SK-N-SH (cell line): ENCODE measurements at regions not wholly inside any gene's neighbourhood (a gene's known extent, or its start where the extent isn't known, plus 50 kb on each side); places are given as distances from the start of the nearest gene placed in this dataset.

Source experiments
- CTCF ChIA-PET: fragments of 300-600, 350-600 bp; formaldehyde crosslinking; extraction: SDS; loops from one replicate; lab custom pipeline; 2021; lab: Yijun Ruan, JAX
- POLR2A ChIA-PET: fragments of 350-600 bp; sonication (Branson Sonifier 250); formaldehyde crosslinking; extraction: SDS; loops from one replicate; lab custom pipeline; 2020; ENCODE audit warnings: antibody characterized with exemption, inconsistent platforms; lab: Yijun Ruan, JAX
- DNase-seq: peaks from one replicate; pipeline ENCODE4 v3.0.0; 2012
- H2AFZ ChIP-seq: fragments of 200-600 bp; sonication (generic); 2 replicates; pipeline ENCODE4 v1.8.1; 2016; ENCODE audit warnings: antibody characterized with exemption, mild to moderate bottlenecking, low read depth
- H3F3A ChIP-seq: fragments of 200-600 bp; sonication (generic); replicated peaks from 2 replicates; pipeline ENCODE3; 2016; ENCODE audit warnings: antibody characterized with exemption, mild to moderate bottlenecking; ENCODE audit not compliant: insufficient read depth
- H3K27ac ChIP-seq, 2 experiments: fragments of 200-500 bp in 1 of 2; fragments of 200-600 bp in 1 of 2; sonication (Bioruptor generic) in 1 of 2; sonication (generic), shearing (Covaris generic) in 1 of 2; 2 replicates each; pipeline versions ENCODE4 v1.5.1 to v1.6.1; 2014 to 2016; ENCODE audit warnings: low read depth in 2 of 2, inconsistent platforms in 1 of 2, low read length in 1 of 2, mild to moderate bottlenecking in 1 of 2, mixed read lengths in 1 of 2
- H3K27me3 ChIP-seq: fragments of 200-600 bp; sonication (generic), shearing (Covaris generic); 2 replicates; pipeline ENCODE4 v1.6.1; 2016; ENCODE audit warnings: mixed run types; ENCODE audit not compliant: insufficient read depth
- H3K36me3 ChIP-seq, 2 experiments: fragments of 200-500 bp in 1 of 2; fragments of 200-600 bp in 1 of 2; sonication (Bioruptor generic) in 1 of 2; sonication (generic) in 1 of 2; replicated peaks in 1 of 2; 2 replicates each; pipeline versions ENCODE3 to v1.5.1; 2014 to 2016; ENCODE audit warnings: low read length in 1 of 2, mild to moderate bottlenecking in 1 of 2; ENCODE audit not compliant: insufficient read depth in 2 of 2, control insufficient read depth in 1 of 2
- H3K4me1 ChIP-seq, 2 experiments: fragments of 200-500 bp in 1 of 2; fragments of 200-600 bp in 1 of 2; sonication (Bioruptor generic) in 1 of 2; sonication (generic), shearing (Covaris generic) in 1 of 2; 2 replicates each; pipeline versions ENCODE4 v1.5.1 to v1.6.1; 2014 to 2016; ENCODE audit warnings: low read depth in 1 of 2, low read length in 1 of 2, mixed run types in 1 of 2; ENCODE audit not compliant: insufficient read depth in 2 of 2, control insufficient read depth in 1 of 2
- H3K4me2 ChIP-seq: fragments of 200-600 bp; sonication (generic), shearing (Covaris generic); 2 replicates; pipeline ENCODE4 v1.6.1; 2017; ENCODE audit warnings: mixed run types
- H3K4me3 ChIP-seq, 2 experiments: fragments of 200-500 bp in 1 of 2; fragments of 200-600 bp in 1 of 2; sonication (Bioruptor generic) in 1 of 2; sonication (generic), shearing (Covaris generic) in 1 of 2; 2 replicates each; pipeline versions ENCODE4 v1.5.1 to v1.8.1; 2014 to 2016; ENCODE audit warnings: low read depth in 2 of 2, inconsistent platforms in 1 of 2, low read length in 1 of 2, mild to moderate bottlenecking in 1 of 2, mixed read lengths in 1 of 2, moderate library complexity in 1 of 2
- H3K79me2 ChIP-seq: fragments of 200-600 bp; sonication (generic); 2 replicates; pipeline ENCODE4 v1.8.1; 2017; ENCODE audit warnings: mild to moderate bottlenecking; ENCODE audit not compliant: insufficient read depth
- H3K9ac ChIP-seq: fragments of 200-600 bp; sonication (generic); 2 replicates; pipeline ENCODE4 v1.6.1; 2017; ENCODE audit warnings: mixed run types
- H3K9me2 ChIP-seq: fragments of 200-600 bp; sonication (generic); 2 replicates; pipeline ENCODE4 v1.6.1; 2017; ENCODE audit warnings: mixed run types
- H3K9me3 ChIP-seq: fragments of 200-600 bp; sonication (generic); 2 replicates; pipeline ENCODE4 v1.6.1; 2017; ENCODE audit warnings: mixed run types, mild to moderate bottlenecking, moderate library complexity
- H4K20me1 ChIP-seq: fragments of 200-600 bp; sonication (generic); 2 replicates; pipeline ENCODE4 v1.6.1; 2017; ENCODE audit warnings: mild to moderate bottlenecking, mixed run types; ENCODE audit not compliant: insufficient read depth
- CTCF ChIP-seq: fragments of 200-600 bp; sonication (generic); IDR thresholded peaks from 2 replicates; pipeline ENCODE4 v1.6.1; 2017; ENCODE audit warnings: antibody characterized with exemption, mild to moderate bottlenecking, moderate library complexity
- FOSL2 ChIP-seq: IDR thresholded peaks from 2 replicates; pipeline ENCODE4 v1.4.0; 2012; ENCODE audit warnings: low read depth, mild to moderate bottlenecking, moderate library complexity, borderline replicate concordance
- FOXM1 ChIP-seq: IDR thresholded peaks from 2 replicates; pipeline ENCODE4 v1.4.0; 2012; ENCODE audit warnings: low read depth, mild to moderate bottlenecking
- GABPA ChIP-seq: IDR thresholded peaks from 2 replicates; pipeline ENCODE4 v1.4.0; 2012; ENCODE audit warnings: low read depth, mild to moderate bottlenecking
- IRF3 ChIP-seq: fragments of 150-350 bp; IDR thresholded peaks from 2 replicates; pipeline ENCODE4 v1.6.1; 2016; ENCODE audit warnings: mild to moderate bottlenecking, low read depth, low read length
- MXI1 ChIP-seq: IDR thresholded peaks from 2 replicates; pipeline ENCODE4 v1.6.1; 2012; ENCODE audit warnings: mild to moderate bottlenecking, low read depth, low read length, improper control_type of control experiment
- POLR2AphosphoS5 ChIP-seq: IDR thresholded peaks from 2 replicates; pipeline ENCODE4 v1.6.1; 2012; ENCODE audit warnings: low read depth, low read length
- RCOR1 ChIP-seq: fragments of 150-350 bp; IDR thresholded peaks from 2 replicates; pipeline ENCODE4 v1.6.1; 2017; ENCODE audit warnings: antibody characterized with exemption, low read length
- REST ChIP-seq: IDR thresholded peaks from 2 replicates; pipeline ENCODE4 v1.6.1; 2012; ENCODE audit warnings: mild to moderate bottlenecking, low read depth, low read length, moderate library complexity
- RXRA ChIP-seq: IDR thresholded peaks from 2 replicates; pipeline ENCODE4 v1.4.0; 2012; ENCODE audit warnings: low read depth, mild to moderate bottlenecking, borderline replicate concordance
- SIN3A ChIP-seq: IDR thresholded peaks from 2 replicates; pipeline ENCODE4 v1.6.1; 2012; ENCODE audit warnings: low read depth, mild to moderate bottlenecking, low read length, moderate library complexity, borderline replicate concordance
- TAF1 ChIP-seq: IDR thresholded peaks from 2 replicates; pipeline ENCODE4 v1.6.1; 2012; ENCODE audit warnings: low read depth, mild to moderate bottlenecking, low read length, moderate library complexity, borderline replicate concordance
- USF2 ChIP-seq: fragments of 150-350 bp; IDR thresholded peaks from 2 replicates; pipeline ENCODE4 v1.6.1; 2017; ENCODE audit warnings: antibody characterized with exemption, low read length, low read depth, borderline replicate concordance
- YY1 ChIP-seq: IDR thresholded peaks from 2 replicates; pipeline ENCODE4 v1.4.0; 2012; ENCODE audit warnings: low read depth, mild to moderate bottlenecking

GRCh38 chr1:59063501-59063900, 233.4 kb upstream of the FGGY start (continued):
- TF ChIP-seq CTCF (no peak), REST (no peak), POLR2AphosphoS5 (no peak), IRF3 (no peak)
- TF ChIP-seq, all 33 proteins: peak for 0

- Histone ChIP-seq H3K27me3 (no peaks in the 10 kb centered on the region), H3K27ac (no peak overlapping the region), H4K20me1 (no peaks in the 10 kb centered on the region), H3K9me2 (no peaks in the 10 kb centered on the region), H3K79me2 (no peaks in the 10 kb centered on the region), H3F3A (no peaks in the 10 kb centered on the region), H3K9ac (no peak overlapping the region), H2AFZ (no peak overlapping the region), H3K4me2 (no peak overlapping the region), H3K4me1 (peaks cover 0 to 6% of the 10 kb centered on the region in 2 experiments; a peak in 1 of 4 replicates), H3K9me3 (no peaks in the 10 kb centered on the region)
- CTCF ChIA-PET, result interaction anchor here (1.1 to 1.4 kb wide), 2 partner anchors 14 to 634 kb away, joined by 4 to 5 read pairs; no protein-coding TSS in a partner anchor
- DNase-seq, result no peak
- TF ChIP-seq FOSL2 (no peak), CTCF (no peak), POLR2AphosphoS5 (no peak), FOXM1 (no peak), MXI1 (no peak), YY1 (no peak), USF2 (no peak), GABPA (no peak), RCOR1 (no peak), IRF3 (no peak), SIN3A (no peak), RXRA (no peak), TAF1 (no peak)
- TF ChIP-seq, all 33 proteins: peak for 0
- POLR2A ChIA-PET, result no interaction called here
- H3K4me3 ChIP-seq, result no peak overlapping the region
- no peaks in the 10 kb centered on the region for H3K36me3 ChIP-seq
These were observed 232.3 kb upstream of the FGGY start for GRCh38 chr1:59064592-59064991.
